Mesenchymal stem cell (in vitro differentiated cells and primary cell): ENCODE measurements at regions not wholly inside any gene's neighbourhood (a gene's known extent, or its start where the extent isn't known, plus 50 kb on each side); places are given as distances from the start of the nearest gene placed in this dataset.
"Not testable (repeated sequence)": the region's sequence is repeated elsewhere in the genome, so short reads cannot be mapped to it uniquely, and the experiment has no call there.

ENCODE experiments used
- DNase-seq: peaks from one replicate; pipeline ENCODE4 v3.0.0-alpha.2; 2013
- H2AFZ ChIP-seq: one replicate; pipeline ENCODE4 v1.6.1; 2013; ENCODE audit warnings: low read depth, mild to moderate bottlenecking, control low read depth, inconsistent platforms, low read length, moderate library complexity
- H2AK5ac ChIP-seq: 2 replicates; pipeline ENCODE4 v1.6.1; 2013; ENCODE audit warnings: low read length, moderate library complexity, mild to moderate bottlenecking, inconsistent platforms; ENCODE audit not compliant: severe bottlenecking
- H2BK120ac ChIP-seq: one replicate; pipeline ENCODE4 v1.6.1; 2013; ENCODE audit warnings: low read depth, mild to moderate bottlenecking, inconsistent platforms, low read length, moderate library complexity
- H2BK12ac ChIP-seq, 2 experiments: one replicate each; pipeline ENCODE4 v1.6.1; 2013; ENCODE audit warnings: inconsistent platforms in 2 of 2, low read length in 2 of 2, mild to moderate bottlenecking in 2 of 2, moderate library complexity in 2 of 2, control low read depth in 1 of 2
- H2BK15ac ChIP-seq: one replicate; pipeline ENCODE4 v1.6.1; 2013; ENCODE audit warnings: mild to moderate bottlenecking, low read depth, inconsistent platforms; ENCODE audit not compliant: poor library complexity, severe bottlenecking
- H2BK5ac ChIP-seq: 2 replicates; pipeline ENCODE4 v1.6.1; 2013; ENCODE audit warnings: low read depth, mild to moderate bottlenecking, low read length, control low read depth, inconsistent platforms; ENCODE audit not compliant: poor library complexity, severe bottlenecking
- H3K14ac ChIP-seq, 2 experiments: one replicate each; pipeline ENCODE4 v1.6.1; 2013; ENCODE audit warnings: inconsistent platforms in 2 of 2, low read length in 2 of 2, control low read depth in 1 of 2, mild to moderate bottlenecking in 1 of 2, moderate library complexity in 1 of 2
- H3K18ac ChIP-seq, 2 experiments: one replicate each; pipeline ENCODE4 v1.6.1; 2013; ENCODE audit warnings: inconsistent platforms in 2 of 2, low read length in 2 of 2, control low read depth in 1 of 2, low read depth in 1 of 2, mild to moderate bottlenecking in 1 of 2
- H3K23ac ChIP-seq, 2 experiments: one replicate each; pipeline ENCODE4 v1.6.1; 2013; ENCODE audit warnings: inconsistent platforms in 2 of 2, low read length in 2 of 2, mild to moderate bottlenecking in 2 of 2, moderate library complexity in 2 of 2, control low read depth in 1 of 2
- H3K27ac ChIP-seq: 2 replicates; pipeline ENCODE4 v1.5.1; 2013; ENCODE audit warnings: mild to moderate bottlenecking, moderate library complexity, low read length, control low read depth, inconsistent platforms; ENCODE audit not compliant: poor library complexity, severe bottlenecking
- H3K27me3 ChIP-seq, 2 experiments: 2 replicates each; pipeline versions ENCODE4 v1.6.1 to v1.7.0; 2013; ENCODE audit warnings: low read length in 2 of 2, mild to moderate bottlenecking in 2 of 2, moderate library complexity in 2 of 2, control low read depth in 1 of 2, inconsistent platforms in 1 of 2; ENCODE audit not compliant: control insufficient read depth in 1 of 2, insufficient read depth in 1 of 2
- H3K36me3 ChIP-seq, 2 experiments: 2 replicates each; pipeline versions ENCODE4 v1.6.1 to v1.7.0; 2013; ENCODE audit warnings: low read length in 2 of 2, control low read depth in 1 of 2, inconsistent platforms in 1 of 2, low read depth in 1 of 2, mild to moderate bottlenecking in 1 of 2; ENCODE audit not compliant: insufficient read depth in 2 of 2, control insufficient read depth in 1 of 2
- H3K4ac ChIP-seq, 2 experiments: one replicate each; pipeline ENCODE4 v1.6.1; 2013; ENCODE audit warnings: inconsistent platforms in 2 of 2, low read length in 2 of 2, mild to moderate bottlenecking in 2 of 2, moderate library complexity in 2 of 2, control low read depth in 1 of 2, low read depth in 1 of 2
- H3K4me1 ChIP-seq: 2 replicates; pipeline ENCODE4 v1.6.1; 2013; ENCODE audit warnings: low read depth, low read length, control low read depth; ENCODE audit not compliant: control insufficient read depth, insufficient read depth
- H3K4me2 ChIP-seq: 2 replicates; pipeline ENCODE4 v1.6.1; 2013; ENCODE audit warnings: low read length, mild to moderate bottlenecking, inconsistent platforms; ENCODE audit not compliant: poor library complexity, severe bottlenecking
- H3K4me3 ChIP-seq, 2 experiments: 2 replicates each; pipeline versions ENCODE4 v1.5.1 to v1.7.0; 2013; ENCODE audit warnings: low read length in 2 of 2, mild to moderate bottlenecking in 2 of 2, control low read depth in 1 of 2, low read depth in 1 of 2; ENCODE audit not compliant: insufficient read depth in 1 of 2
- H3K79me1 ChIP-seq: replicated peaks from 2 replicates; pipeline ENCODE4 v1.6.1; 2013; ENCODE audit warnings: mild to moderate bottlenecking, control low read depth, low read length, inconsistent platforms; ENCODE audit not compliant: poor library complexity, severe bottlenecking
- H3K9ac ChIP-seq: 2 replicates; pipeline ENCODE4 v1.7.0; 2013; ENCODE audit warnings: mild to moderate bottlenecking, low read length, moderate library complexity
- H3K9me3 ChIP-seq: 2 replicates; pipeline ENCODE4 v1.7.0; 2013; ENCODE audit warnings: mild to moderate bottlenecking, low read length; ENCODE audit not compliant: control insufficient read depth
- H4K8ac ChIP-seq: one replicate; pipeline ENCODE4 v1.6.1; 2013; ENCODE audit warnings: inconsistent platforms, mild to moderate bottlenecking, low read length, moderate library complexity
- H4K91ac ChIP-seq: one replicate; pipeline ENCODE4 v1.6.1; 2013; ENCODE audit warnings: mild to moderate bottlenecking, low read length, inconsistent platforms
- WGBS: methylation state at CpG from one replicate; pipeline ENCODE4 v1.1.7; 2013; ENCODE audit warnings: mixed read lengths; 5-methylcytosine and 5-hydroxymethylcytosine counted together

- H2BK120ac ChIP-seq: no peak overlapping the region
- no peak overlapping the region for H3K27ac ChIP-seq
- H3K4me1 ChIP-seq: no peaks in the 10 kb centered on the region
- H3K4me2 ChIP-seq: no peak overlapping the region
- H3K27me3 ChIP-seq: no peaks in the 10 kb centered on the region
- H4K91ac ChIP-seq: no peak overlapping the region
- H3K18ac ChIP-seq: no peak overlapping the region
- no peak overlapping the region for H3K4ac ChIP-seq
- H3K23ac ChIP-seq: no peak overlapping the region
- no peak overlapping the region for H2BK5ac ChIP-seq
- H3K79me1 ChIP-seq: no peaks in the 10 kb centered on the region
- no peak overlapping the region for H3K14ac ChIP-seq
- H3K4me3 ChIP-seq: no peak overlapping the region
- H3K9ac ChIP-seq: no peak overlapping the region
- H3K9me3 ChIP-seq: peaks cover 18% of the 10 kb centered on the region
- H2BK15ac ChIP-seq: no peak overlapping the region
- 78% methylated on average over 1 of the region's 1 CpG for WGBS
- no peak for DNase-seq
- no peaks in the 10 kb centered on the region for H3K36me3 ChIP-seq
- no peak overlapping the region for H2BK12ac ChIP-seq
- H2AK5ac ChIP-seq: no peak overlapping the region
- no peak overlapping the region for H2AFZ ChIP-seq
- H4K8ac ChIP-seq: no peak overlapping the region
These were observed 1127.0 kb downstream of the DNAJB9 start for GRCh38 chr7:109696723-109697122.

- Histone ChIP-seq H2AFZ (no peak overlapping the region), H2BK12ac (no peak overlapping the region), H4K8ac (no peak overlapping the region), H2BK5ac (no peak overlapping the region), H3K27me3 (no peaks in the 10 kb centered on the region), H2AK5ac (no peak overlapping the region), H3K18ac (no peak overlapping the region), H2BK120ac (no peak overlapping the region), H3K23ac (no peak overlapping the region), H3K27ac (no peak overlapping the region), H3K9ac (no peak overlapping the region), H3K4me1 (no peaks in the 10 kb centered on the region), H4K91ac (no peak overlapping the region), H3K79me1 (no peaks in the 10 kb centered on the region), H3K14ac (no peak overlapping the region), H3K36me3 (no peaks in the 10 kb centered on the region), H2BK15ac (no peak overlapping the region), H3K4me3 (no peak overlapping the region), H3K4me2 (no peak overlapping the region), H3K9me3 (peaks cover 18% of the 10 kb centered on the region), H3K4ac (no peak overlapping the region)
- no peak for DNase-seq
- 80% methylated on average over 3 of the region's 3 CpGs for WGBS
These were observed 1130.0 kb downstream of the DNAJB9 start for GRCh38 chr7:109699661-109700060.

DNA sequence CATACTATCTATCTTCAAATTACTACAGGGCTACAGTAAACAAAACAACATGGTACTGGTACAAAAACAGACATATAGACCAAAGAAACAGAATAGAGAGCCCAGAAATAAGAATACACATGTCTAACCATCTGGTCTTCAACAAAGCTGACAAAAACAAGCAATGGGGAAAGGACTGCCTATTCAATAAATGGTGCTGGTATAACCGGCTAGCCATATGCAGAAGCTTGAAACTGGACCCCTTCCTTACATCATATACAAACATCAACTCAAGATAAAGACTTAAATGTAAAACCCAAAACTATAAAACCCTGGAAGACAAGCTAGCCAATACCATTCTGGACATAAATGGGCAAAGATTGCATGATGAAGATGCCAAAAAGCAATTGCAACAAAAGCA lies 1143.7 kb downstream of the DNAJB9 start:
- H3K18ac ChIP-seq: no peak overlapping the region
- H2BK15ac ChIP-seq: no peak overlapping the region
- H2BK12ac ChIP-seq: no peak overlapping the region
- H3K4me1 ChIP-seq: no peaks in the 10 kb centered on the region
- H3K14ac ChIP-seq: no peak overlapping the region
- H3K36me3 ChIP-seq: no peaks in the 10 kb centered on the region
- WGBS: 85% methylated on average over 1 of the region's 1 CpG
- no peak overlapping the region for H4K8ac ChIP-seq
- DNase-seq: no peak
- H4K91ac ChIP-seq: no peak overlapping the region
- no peak overlapping the region for H2AFZ ChIP-seq
- no peak overlapping the region for H3K4ac ChIP-seq
- H2AK5ac ChIP-seq: no peak overlapping the region
- no peak overlapping the region for H3K9ac ChIP-seq
- peaks cover 5% of the 10 kb centered on the region for H3K9me3 ChIP-seq
- H3K23ac ChIP-seq: no peak overlapping the region
- no peaks in the 10 kb centered on the region for H3K27me3 ChIP-seq
- H3K27ac ChIP-seq: no peak overlapping the region
- H3K79me1 ChIP-seq: no peaks in the 10 kb centered on the region
- H2BK120ac ChIP-seq: no peak overlapping the region
- H2BK5ac ChIP-seq: no peak overlapping the region
- H3K4me3 ChIP-seq: no peak overlapping the region
- H3K4me2 ChIP-seq: no peak overlapping the region

GRCh38 chr7:109719359-109719758 lies 1149.7 kb downstream of the DNAJB9 start:
- not testable (repeated sequence) for H3K4me1 ChIP-seq, H2BK12ac ChIP-seq, DNase-seq, H3K18ac ChIP-seq, H3K79me1 ChIP-seq, H3K27me3 ChIP-seq, H3K4me3 ChIP-seq, H3K23ac ChIP-seq, H2AFZ ChIP-seq, H2BK5ac ChIP-seq, H3K4ac ChIP-seq, H4K91ac ChIP-seq, H3K4me2 ChIP-seq, H4K8ac ChIP-seq, H3K27ac ChIP-seq, H2BK120ac ChIP-seq, H2BK15ac ChIP-seq, H3K36me3 ChIP-seq, H3K9me3 ChIP-seq, H3K14ac ChIP-seq, H3K9ac ChIP-seq, H2AK5ac ChIP-seq
- 82% methylated on average over 8 of the region's 8 CpGs for WGBS
